Spinal cord (tissue), 9 donors: ENCODE measurements at regions not wholly inside any gene's neighbourhood (a gene's known extent, or its start where the extent isn't known, plus 50 kb on each side); places are given as distances from the start of the nearest gene placed in this dataset.

ENCODE experiments used
- DNase-seq, 6 donors: peaks; one replicate each; pipeline versions ENCODE4 v3.0.0 to v3.0.0-alpha.2; 2013 to 2015; ENCODE audit warnings: low spot score in 6 of 6, low read depth in 4 of 6
- H3K27ac ChIP-seq: one replicate; pipeline ENCODE4 v1.5.1; 2013; ENCODE audit warnings: low read depth, low read length, control low read depth
- H3K27me3 ChIP-seq: one replicate; pipeline ENCODE4 v1.6.1; 2013; ENCODE audit warnings: low read length; ENCODE audit not compliant: control insufficient read depth, insufficient read depth
- H3K36me3 ChIP-seq: one replicate; pipeline ENCODE4 v1.6.1; 2013; ENCODE audit warnings: low read length; ENCODE audit not compliant: control insufficient read depth, insufficient read depth
- H3K4me1 ChIP-seq: one replicate; pipeline ENCODE4 v1.6.1; 2013; ENCODE audit warnings: low read length; ENCODE audit not compliant: control insufficient read depth, insufficient read depth
- H3K4me3 ChIP-seq: one replicate; pipeline ENCODE4 v1.5.1; 2013; ENCODE audit warnings: low read depth, low read length, control low read depth
- H3K9me3 ChIP-seq: one replicate; pipeline ENCODE4 v1.6.1; 2013; ENCODE audit warnings: low read length; ENCODE audit not compliant: control insufficient read depth, insufficient read depth
- WGBS: methylation state at CpG from one replicate; pipeline ENCODE4 v1.1.5; 2013; ENCODE audit warnings: missing lambda C conversion rate; ENCODE audit not compliant: insufficient coverage; 5-methylcytosine and 5-hydroxymethylcytosine counted together
- donor health status: healthy.

- WGBS, result 95% methylated on average over 1 of the region's 1 CpG
- Histone ChIP-seq H3K27me3 (no peaks in the 10 kb centered on the region), H3K27ac (no peak overlapping the region), H3K4me3 (no peak overlapping the region), H3K36me3 (no peaks in the 10 kb centered on the region), H3K4me1 (no peaks in the 10 kb centered on the region), H3K9me3 (no peaks in the 10 kb centered on the region)
- DNase-seq, result no peak
These were observed 1052.0 kb downstream of the TBC1D22A start for GRCh38 chr22:47814474-47814873.

- no peaks in the 10 kb centered on the region for H3K36me3 ChIP-seq
- WGBS, result 92% methylated on average over 11 of the region's 16 CpGs
- no peaks in the 10 kb centered on the region for H3K9me3 ChIP-seq
- H3K4me3 ChIP-seq, result no peak overlapping the region
- H3K27ac ChIP-seq, result no peak overlapping the region
- no peaks in the 10 kb centered on the region for H3K27me3 ChIP-seq
- no peaks in the 10 kb centered on the region for H3K4me1 ChIP-seq
- no peak for DNase-seq
These were observed 1051.2 kb downstream of the TBC1D22A start for GRCh38 chr22:47813661-47814060.

- 86% methylated on average over 4 of the region's 7 CpGs for WGBS
- Histone ChIP-seq H3K9me3 (no peaks in the 10 kb centered on the region), H3K27me3 (no peaks in the 10 kb centered on the region)
These were observed 1049.5 kb downstream of the TBC1D22A start for GRCh38 chr22:47811971-47812370.

GRCh38 chr22:47810505-47811500, 1048.4 kb downstream of the TBC1D22A start:
- H3K9me3 ChIP-seq, result no peaks in the 10 kb centered on the region

More at GRCh38 chr22:47811971-47812370, 1049.5 kb downstream of the TBC1D22A start:
- no peaks in the 10 kb centered on the region for H3K36me3 ChIP-seq
- no peaks in the 10 kb centered on the region for H3K4me1 ChIP-seq
- no peak overlapping the region for H3K27ac ChIP-seq
- H3K4me3 ChIP-seq, result no peak overlapping the region
- no peak for DNase-seq

GRCh38 chr22:47808886-47809620, 1046.6 kb downstream of the TBC1D22A start:
- H3K4me3 ChIP-seq, result no peak overlapping the region
- 87% methylated on average over 8 of the region's 10 CpGs for WGBS
- H3K27me3 ChIP-seq, result no peaks in the 10 kb centered on the region
- no peaks in the 10 kb centered on the region for H3K4me1 ChIP-seq
- no peak for DNase-seq
- H3K9me3 ChIP-seq, result no peaks in the 10 kb centered on the region
- H3K36me3 ChIP-seq, result no peaks in the 10 kb centered on the region
- H3K27ac ChIP-seq, result no peak overlapping the region

More at GRCh38 chr22:47810505-47811500, 1048.4 kb downstream of the TBC1D22A start:
- 76% methylated on average over 20 of the region's 24 CpGs for WGBS
- Histone ChIP-seq H3K4me3 (no peak overlapping the region), H3K36me3 (no peaks in the 10 kb centered on the region), H3K4me1 (no peaks in the 10 kb centered on the region), H3K27me3 (no peaks in the 10 kb centered on the region), H3K27ac (no peak overlapping the region)
- DNase-seq, result no peak

- Histone ChIP-seq H3K9me3 (no peaks in the 10 kb centered on the region), H3K4me1 (no peaks in the 10 kb centered on the region), H3K27me3 (no peaks in the 10 kb centered on the region), H3K36me3 (no peaks in the 10 kb centered on the region), H3K27ac (no peak overlapping the region), H3K4me3 (no peak overlapping the region)
- WGBS, result 67% methylated on average over 6 of the region's 6 CpGs
- DNase-seq, result no peak
These were observed 1045.8 kb downstream of the TBC1D22A start for GRCh38 chr22:47808236-47808635.

- H3K36me3 ChIP-seq, result no peaks in the 10 kb centered on the region
- H3K9me3 ChIP-seq, result no peaks in the 10 kb centered on the region
- 82% methylated on average over 2 of the region's 5 CpGs for WGBS
- H3K4me3 ChIP-seq, result no peak overlapping the region
- H3K4me1 ChIP-seq, result peaks cover 1% of the 10 kb centered on the region
- no peaks in the 10 kb centered on the region for H3K27me3 ChIP-seq
- DNase-seq, result no peak
- no peak overlapping the region for H3K27ac ChIP-seq
These were observed 1045.1 kb downstream of the TBC1D22A start for GRCh38 chr22:47807506-47807905.

- no peak for DNase-seq
- Histone ChIP-seq H3K27ac (no peak overlapping the region), H3K4me3 (no peak overlapping the region), H3K9me3 (no peaks in the 10 kb centered on the region), H3K27me3 (no peaks in the 10 kb centered on the region), H3K36me3 (no peaks in the 10 kb centered on the region), H3K4me1 (peaks cover 5% of the 10 kb centered on the region)
- 92% methylated on average over 5 of the region's 8 CpGs for WGBS
These were observed 1044.4 kb downstream of the TBC1D22A start for GRCh38 chr22:47806894-47807293.

- H3K36me3 ChIP-seq, result no peaks in the 10 kb centered on the region
- H3K27ac ChIP-seq, result no peak overlapping the region
- H3K4me3 ChIP-seq, result no peak overlapping the region
- DNase-seq, result no peak
- H3K4me1 ChIP-seq, result peaks cover 11% of the 10 kb centered on the region
- WGBS, result 93% methylated on average over 4 of the region's 6 CpGs
- H3K27me3 ChIP-seq, result no peaks in the 10 kb centered on the region
- H3K9me3 ChIP-seq, result no peaks in the 10 kb centered on the region
These were observed 1043.0 kb downstream of the TBC1D22A start for GRCh38 chr22:47805394-47805935.
